Activated naive CD4-positive, alpha-beta T cell treated with anti-CD3 and anti-CD28 coated beads, Interleukin-2, amount 10 ng/mL, durations not matched to agents 7 days and 5 days (primary cell): ENCODE measurements at regions not wholly inside any gene's neighbourhood (a gene's known extent, or its start where the extent isn't known, plus 50 kb on each side); places are given as distances from the start of the nearest gene placed in this dataset.

ENCODE experiments used
- CTCF ChIA-PET: fragments of 350-600 bp; sonication (Branson Sonifier 250); formaldehyde crosslinking; loops from one replicate; lab custom pipeline; 2021; ENCODE audit warnings: antibody characterized with exemption; lab: Charles Lee
- DNase-seq: peaks from one replicate; pipeline ENCODE4 v3.0.0-alpha.2; 2020
- H3K27ac Mint-ChIP-seq: one replicate; pipeline ENCODE4 v1.8.0; 2021; ENCODE audit warnings: mild to moderate bottlenecking, moderate library complexity, mixed read lengths
- H3K27me3 Mint-ChIP-seq: one replicate; pipeline ENCODE4 v1.8.0; 2021; ENCODE audit warnings: mild to moderate bottlenecking, mixed read lengths
- H3K36me3 Mint-ChIP-seq: one replicate; pipeline ENCODE4 v1.8.0; 2021; ENCODE audit warnings: mixed read lengths
- H3K4me1 Mint-ChIP-seq: one replicate; pipeline ENCODE4 v1.8.0; 2021; ENCODE audit warnings: mixed read lengths
- H3K4me3 Mint-ChIP-seq: one replicate; pipeline ENCODE4 v1.8.0; 2021; ENCODE audit warnings: mild to moderate bottlenecking, moderate library complexity, mixed read lengths
- H3K9me3 Mint-ChIP-seq: one replicate; pipeline ENCODE4 v1.8.0; 2021; ENCODE audit warnings: mixed read lengths

DNA sequence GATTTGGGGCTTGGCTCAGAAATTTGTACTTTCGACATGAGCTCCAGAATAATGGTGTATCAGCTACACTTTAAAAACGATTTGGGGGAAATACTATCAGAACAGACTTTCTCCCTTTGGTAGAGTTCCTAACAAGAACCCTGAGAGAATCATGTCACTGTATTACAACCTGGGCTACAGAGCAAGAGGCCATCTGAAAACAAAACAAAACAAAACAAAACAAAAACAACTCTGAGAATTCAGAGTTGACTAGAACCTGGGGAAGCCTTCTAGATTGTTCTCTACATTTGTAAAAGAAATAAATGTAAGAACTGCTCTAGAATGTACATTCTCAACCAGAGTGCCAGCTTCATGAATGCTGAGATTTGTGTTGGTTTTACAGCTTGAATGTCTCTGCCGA, 262.6 kb upstream of the SEMA3D start:
- Mint-ChIP-seq H3K27me3 (no peaks in the 10 kb centered on the region), H3K27ac (no peak overlapping the region), H3K4me1 (no peaks in the 10 kb centered on the region), H3K36me3 (no peaks in the 10 kb centered on the region), H3K9me3 (no peaks in the 10 kb centered on the region), H3K4me3 (no peak overlapping the region)
- CTCF ChIA-PET: no interaction called here
- DNase-seq: no peak

DNA sequence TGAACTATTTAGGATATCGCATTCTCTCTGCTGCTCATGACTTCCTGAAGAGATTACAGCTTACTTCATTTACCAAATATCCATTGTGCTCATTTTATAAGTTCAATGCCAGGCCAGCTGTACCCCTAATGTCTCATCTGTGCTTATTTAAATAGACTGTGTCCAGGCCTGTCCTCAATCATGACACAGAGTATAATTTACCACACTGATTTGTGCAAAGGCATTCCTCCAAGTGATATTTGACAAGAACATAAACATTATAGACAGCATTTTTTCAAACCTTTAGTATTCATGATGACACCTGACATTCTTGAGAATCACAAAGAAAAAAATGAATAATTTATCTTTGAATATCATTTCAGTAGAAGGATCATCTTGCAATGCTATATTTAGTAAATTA, 260.1 kb upstream of the SEMA3D start:
- no peaks in the 10 kb centered on the region for H3K36me3 Mint-ChIP-seq

DNA sequence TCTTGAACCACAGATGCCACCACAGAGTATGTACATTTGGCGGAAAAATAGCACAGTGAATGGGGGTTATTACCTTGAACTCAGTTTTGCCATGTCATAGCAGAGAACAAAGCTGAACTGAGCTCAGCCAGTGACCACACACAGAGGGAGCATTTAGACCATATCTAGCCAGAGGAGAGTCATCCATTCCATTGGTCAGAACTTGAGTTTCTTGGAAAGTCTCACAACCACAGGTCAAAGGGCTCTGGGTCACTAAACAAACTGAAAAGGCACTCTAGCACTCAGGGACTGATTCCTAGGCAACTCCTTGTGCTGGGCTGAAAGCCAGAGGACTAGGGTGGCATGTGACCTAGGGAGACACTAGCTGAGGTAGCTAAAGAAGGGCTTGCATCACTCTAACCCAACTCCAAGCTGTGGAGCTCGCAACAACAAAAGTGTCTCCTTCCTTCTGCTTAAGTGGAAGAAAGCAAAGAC, 239.7 kb upstream of the SEMA3D start:
- H3K36me3 Mint-ChIP-seq: no peaks in the 10 kb centered on the region
- H3K4me1 Mint-ChIP-seq: no peaks in the 10 kb centered on the region
- CTCF ChIA-PET: no interaction called here
- H3K4me3 Mint-ChIP-seq: no peak overlapping the region
- H3K27me3 Mint-ChIP-seq: no peaks in the 10 kb centered on the region
- H3K27ac Mint-ChIP-seq: no peak overlapping the region
- DNase-seq: no peak
- H3K9me3 Mint-ChIP-seq: no peaks in the 10 kb centered on the region

More for the DNA sequence above, 260.1 kb upstream of the SEMA3D start:
- Mint-ChIP-seq H3K9me3 (no peaks in the 10 kb centered on the region), H3K27ac (no peak overlapping the region), H3K27me3 (no peaks in the 10 kb centered on the region), H3K4me3 (no peak overlapping the region), H3K4me1 (no peaks in the 10 kb centered on the region)
- CTCF ChIA-PET: no interaction called here
- no peak for DNase-seq

DNA sequence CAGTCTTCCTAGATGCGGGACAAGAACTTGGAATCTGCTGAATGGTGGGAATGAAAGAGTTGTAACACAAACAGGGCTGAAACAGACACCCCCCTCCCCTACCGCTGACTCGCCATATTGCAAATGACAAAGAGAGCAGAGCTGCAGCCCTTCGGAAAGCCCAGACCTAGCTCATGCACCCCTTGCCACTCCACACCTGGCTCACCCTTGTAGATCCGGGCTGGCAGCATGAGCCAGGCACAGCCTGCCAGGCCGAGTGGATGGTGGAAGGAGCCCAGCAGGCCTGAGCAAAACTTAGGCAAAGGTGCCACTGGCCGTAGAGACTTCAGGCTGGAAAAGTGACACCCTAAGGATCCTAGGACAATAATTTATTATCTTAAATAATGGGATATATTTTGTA, 237.4 kb upstream of the SEMA3D start:
- Mint-ChIP-seq H3K27me3 (no peaks in the 10 kb centered on the region), H3K27ac (no peak overlapping the region), H3K4me3 (no peak overlapping the region), H3K36me3 (no peaks in the 10 kb centered on the region), H3K4me1 (no peaks in the 10 kb centered on the region), H3K9me3 (no peaks in the 10 kb centered on the region)
- no peak for DNase-seq
- CTCF ChIA-PET: no interaction called here

DNA sequence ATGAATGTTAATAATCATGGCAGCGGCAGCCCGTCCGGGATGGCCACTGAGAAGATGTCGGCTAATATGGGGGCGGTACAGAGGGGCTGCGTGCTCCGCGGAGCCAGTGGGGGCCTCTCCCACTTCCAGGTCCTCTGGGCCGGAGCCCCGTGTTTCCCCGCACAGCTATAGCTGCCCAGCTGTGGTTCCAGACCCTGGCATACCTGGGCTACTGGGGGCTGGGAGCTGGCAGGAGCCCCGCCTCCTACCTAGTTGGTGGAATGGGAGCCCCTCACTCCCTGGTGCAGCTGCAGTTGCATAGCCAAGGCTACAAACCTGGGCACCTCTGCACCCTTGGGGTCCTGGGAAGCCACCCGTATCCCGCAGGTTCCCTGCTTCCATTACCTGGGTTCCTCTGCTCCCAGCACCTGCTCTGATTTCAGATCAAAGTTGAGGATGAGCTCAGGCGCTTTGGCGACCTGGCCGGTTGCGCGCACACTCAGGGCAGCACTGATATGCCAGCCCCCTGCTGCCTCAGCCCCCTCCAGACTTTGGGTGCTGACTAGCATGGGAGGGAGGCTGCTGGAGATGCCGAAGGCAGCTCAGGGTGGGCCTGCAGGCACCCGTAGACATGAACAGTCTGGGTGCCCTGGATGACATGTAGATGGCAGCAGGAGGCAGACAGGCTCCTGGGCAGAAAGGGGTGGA, 236.5 kb upstream of the SEMA3D start:
- CTCF ChIA-PET: no interaction called here
- Mint-ChIP-seq H3K4me1 (no peaks in the 10 kb centered on the region), H3K36me3 (no peaks in the 10 kb centered on the region), H3K9me3 (no peaks in the 10 kb centered on the region), H3K27ac (no peak overlapping the region), H3K27me3 (no peaks in the 10 kb centered on the region), H3K4me3 (no peak overlapping the region)
- DNase-seq: no peak

DNA sequence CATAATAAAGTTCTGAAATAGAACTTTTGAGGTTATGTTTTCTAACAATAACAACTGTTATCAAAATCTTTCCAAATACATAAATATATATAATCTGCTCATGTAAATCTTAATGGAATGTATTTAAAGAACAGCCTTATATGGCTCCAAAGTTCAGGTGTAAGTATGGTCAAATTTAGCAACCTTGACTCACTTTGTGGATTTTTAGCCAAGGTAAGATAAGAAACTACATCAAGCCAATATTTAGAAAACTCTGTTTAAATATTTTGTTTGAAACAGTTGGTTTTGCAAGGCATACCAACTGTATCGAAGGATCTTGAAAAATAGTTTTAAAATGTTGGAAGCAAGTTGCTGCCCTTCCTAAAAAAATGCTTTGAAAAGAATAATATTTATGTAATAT, 228.9 kb upstream of the SEMA3D start:
- Mint-ChIP-seq H3K9me3 (no peaks in the 10 kb centered on the region), H3K36me3 (no peaks in the 10 kb centered on the region), H3K4me3 (no peak overlapping the region), H3K27ac (no peak overlapping the region), H3K4me1 (no peaks in the 10 kb centered on the region), H3K27me3 (no peaks in the 10 kb centered on the region)
- CTCF ChIA-PET: no interaction called here
- no peak for DNase-seq

DNA sequence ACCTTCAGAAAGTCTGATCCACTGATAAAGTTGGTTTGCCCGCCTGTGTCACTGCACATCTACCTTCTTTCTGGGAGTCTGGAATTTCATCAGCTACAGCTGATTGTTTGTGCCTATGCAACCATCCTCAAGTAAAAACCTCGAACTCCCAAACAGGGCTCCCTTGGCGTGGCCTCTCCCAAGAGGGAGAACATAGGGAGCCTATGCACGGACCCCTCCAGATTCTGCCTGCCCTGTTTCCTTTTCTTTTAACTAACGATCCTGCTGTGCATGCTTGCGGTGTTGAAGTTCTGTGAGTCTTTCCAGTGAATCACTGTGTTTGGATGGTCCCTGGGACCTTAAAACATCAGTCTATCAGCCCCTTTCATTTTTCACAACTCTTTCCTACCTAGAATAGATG, 226.9 kb upstream of the SEMA3D start:
- H3K4me3 Mint-ChIP-seq: no peak overlapping the region
- H3K27me3 Mint-ChIP-seq: no peaks in the 10 kb centered on the region
- CTCF ChIA-PET: no interaction called here
- DNase-seq: no peak
- no peaks in the 10 kb centered on the region for H3K36me3 Mint-ChIP-seq
- H3K4me1 Mint-ChIP-seq: no peaks in the 10 kb centered on the region
- H3K9me3 Mint-ChIP-seq: no peaks in the 10 kb centered on the region
- no peak overlapping the region for H3K27ac Mint-ChIP-seq

DNA sequence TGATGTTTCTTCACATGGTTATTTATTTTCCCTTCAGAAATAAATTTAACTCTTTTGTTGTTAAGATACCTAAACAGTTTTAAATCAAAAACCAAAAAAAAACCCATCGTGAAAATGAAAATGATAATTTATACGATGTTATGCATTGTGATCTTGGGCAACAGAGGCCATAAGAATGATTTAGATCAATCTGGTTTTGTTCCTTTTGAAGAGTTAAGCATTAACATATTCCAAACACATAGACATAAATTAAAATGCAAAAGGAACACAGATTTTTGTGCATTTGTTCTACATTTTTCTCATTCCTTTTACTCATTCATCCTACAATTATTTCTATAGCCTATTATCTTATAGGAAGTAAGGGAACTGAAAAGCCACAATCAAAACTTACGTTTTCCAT, 226.1 kb upstream of the SEMA3D start:
- CTCF ChIA-PET: no interaction called here
- Mint-ChIP-seq H3K4me3 (no peak overlapping the region), H3K27me3 (no peaks in the 10 kb centered on the region), H3K9me3 (no peaks in the 10 kb centered on the region), H3K4me1 (no peaks in the 10 kb centered on the region), H3K36me3 (no peaks in the 10 kb centered on the region), H3K27ac (no peak overlapping the region)
- no peak for DNase-seq

DNA sequence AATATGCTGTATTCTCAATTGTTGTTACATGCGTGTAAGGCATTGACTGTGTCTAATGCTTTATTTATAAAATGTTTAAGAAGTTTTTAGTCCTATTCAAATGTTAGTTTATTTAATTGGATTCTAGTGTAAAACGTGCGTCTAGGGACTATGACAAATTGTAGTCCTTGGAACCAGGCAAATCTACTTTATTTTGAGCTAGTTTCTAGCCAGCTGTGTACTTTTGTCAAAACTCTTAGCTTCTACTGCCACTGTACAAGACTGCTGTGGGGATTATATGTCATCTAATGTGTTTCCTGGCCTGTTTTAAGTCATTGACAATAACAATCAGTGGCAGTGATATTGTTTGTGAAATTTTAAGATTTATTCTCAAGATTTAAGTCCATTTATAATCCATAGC, 220.5 kb upstream of the SEMA3D start:
- Mint-ChIP-seq H3K4me3 (no peak overlapping the region), H3K4me1 (no peaks in the 10 kb centered on the region), H3K9me3 (no peaks in the 10 kb centered on the region), H3K27me3 (no peaks in the 10 kb centered on the region), H3K27ac (no peak overlapping the region), H3K36me3 (no peaks in the 10 kb centered on the region)
- CTCF ChIA-PET: no interaction called here
- no peak for DNase-seq

DNA sequence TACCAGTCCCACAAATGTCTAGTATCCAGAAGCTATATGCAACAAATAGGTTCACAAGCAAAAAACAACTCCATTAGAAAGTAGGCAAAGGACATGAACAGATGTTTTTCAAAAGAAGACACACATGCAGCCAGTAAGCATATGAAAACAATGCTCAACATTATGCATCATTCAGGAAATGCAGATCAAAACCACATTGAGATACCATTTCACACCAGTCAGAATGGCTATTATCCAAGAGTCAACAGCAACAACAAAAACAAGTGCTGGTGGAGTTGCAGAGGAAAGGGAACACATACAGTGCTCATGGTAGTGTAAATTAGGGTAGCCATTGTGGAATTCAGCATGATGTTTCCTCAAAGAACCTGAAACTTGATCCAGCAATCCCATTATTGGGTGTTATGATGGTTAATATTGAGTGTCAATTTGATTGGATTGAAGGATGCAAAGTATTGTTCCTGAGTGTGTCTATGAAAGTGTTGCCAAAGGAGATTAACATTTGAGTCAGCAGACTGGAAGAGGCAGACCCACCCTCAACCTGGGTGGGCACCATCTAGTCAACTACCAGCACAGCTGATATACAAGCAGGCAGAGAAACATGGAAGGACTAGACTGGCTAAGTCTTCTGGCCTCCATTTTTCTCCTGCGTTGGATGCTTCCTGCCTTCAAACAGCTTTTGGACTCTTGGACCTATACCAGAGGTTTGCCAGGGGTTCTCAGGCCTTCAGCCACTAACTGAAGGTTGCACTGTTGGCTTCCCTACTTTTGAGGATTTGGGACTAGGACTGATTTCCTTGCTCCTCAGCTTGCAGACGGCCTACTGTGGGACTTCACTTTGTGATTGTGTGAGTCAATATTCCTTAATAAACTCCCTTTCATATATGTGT, 218.4 kb upstream of the SEMA3D start:
- no peak for DNase-seq
- Mint-ChIP-seq H3K27me3 (no peaks in the 10 kb centered on the region), H3K27ac (no peak overlapping the region), H3K36me3 (no peaks in the 10 kb centered on the region), H3K9me3 (no peaks in the 10 kb centered on the region), H3K4me3 (no peak overlapping the region), H3K4me1 (no peaks in the 10 kb centered on the region)
- CTCF ChIA-PET: no interaction called here

DNA sequence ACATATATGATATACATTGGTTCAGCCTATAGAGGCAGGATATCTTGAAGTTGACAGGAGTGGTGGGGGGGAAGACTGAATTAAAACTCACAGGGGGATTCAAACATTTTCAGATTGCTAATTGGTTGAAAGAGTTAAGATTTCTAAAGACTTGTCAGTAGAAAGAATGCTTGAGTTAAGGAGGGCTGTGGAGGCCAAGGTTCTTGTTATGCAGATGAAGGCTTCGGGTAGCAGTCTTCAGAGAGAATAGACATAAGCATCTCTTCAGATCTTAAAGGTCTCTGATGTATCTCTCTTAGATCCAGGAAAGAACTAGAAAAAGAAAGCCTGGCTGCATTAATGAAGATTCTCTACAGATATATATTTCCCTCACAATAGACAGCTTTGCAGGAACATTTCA, 209.8 kb upstream of the SEMA3D start:
- DNase-seq: no peak
- no peak overlapping the region for H3K27ac Mint-ChIP-seq
- H3K36me3 Mint-ChIP-seq: no peaks in the 10 kb centered on the region
- no peaks in the 10 kb centered on the region for H3K4me1 Mint-ChIP-seq
- no peaks in the 10 kb centered on the region for H3K9me3 Mint-ChIP-seq
- H3K4me3 Mint-ChIP-seq: no peak overlapping the region
- H3K27me3 Mint-ChIP-seq: no peaks in the 10 kb centered on the region
- CTCF ChIA-PET: no interaction called here

DNA sequence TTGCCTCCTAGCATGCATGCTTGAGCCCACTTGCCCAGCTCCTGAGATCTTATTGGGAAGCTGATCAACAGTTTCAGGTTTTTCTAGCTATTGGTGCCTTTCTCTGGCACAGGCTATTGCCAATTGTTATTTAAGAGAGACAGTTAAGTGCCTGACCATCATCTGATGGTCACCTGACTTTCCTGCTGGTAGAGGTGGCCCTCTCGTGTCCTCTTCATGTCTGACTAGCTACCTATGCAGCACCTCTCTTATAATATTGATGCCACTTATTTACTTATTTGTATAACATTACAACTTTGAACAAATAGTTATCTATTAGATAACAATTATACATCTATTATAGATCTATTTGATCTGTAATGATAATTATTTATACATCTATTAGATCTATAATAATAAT, 205.9 kb upstream of the SEMA3D start:
- no peak overlapping the region for H3K4me3 Mint-ChIP-seq
- no peaks in the 10 kb centered on the region for H3K9me3 Mint-ChIP-seq
- no peaks in the 10 kb centered on the region for H3K27me3 Mint-ChIP-seq
- CTCF ChIA-PET: no interaction called here
- no peak for DNase-seq
- no peaks in the 10 kb centered on the region for H3K4me1 Mint-ChIP-seq
- H3K36me3 Mint-ChIP-seq: no peaks in the 10 kb centered on the region
- no peak overlapping the region for H3K27ac Mint-ChIP-seq

DNA sequence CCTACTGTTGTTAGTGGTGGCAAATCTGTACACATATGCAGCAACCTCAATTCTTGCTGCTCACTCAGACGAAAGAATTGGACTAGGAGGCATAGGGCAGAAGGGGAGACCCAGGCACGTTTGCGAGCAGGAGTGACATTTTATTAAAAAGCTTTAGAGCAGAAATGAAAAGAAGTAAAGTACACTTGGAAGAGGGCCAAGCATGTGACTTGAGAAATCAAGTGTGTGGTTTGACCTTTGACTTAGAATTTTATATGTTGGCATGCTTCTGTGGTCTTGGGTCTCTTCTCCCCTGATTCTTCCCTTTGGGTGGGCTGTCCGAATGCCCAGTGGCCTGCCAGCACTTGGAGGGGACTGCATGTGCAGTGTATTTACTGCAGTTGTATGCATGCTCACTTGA, 205.5 kb upstream of the SEMA3D start:
- DNase-seq: no peak
- H3K9me3 Mint-ChIP-seq: no peaks in the 10 kb centered on the region
- H3K27ac Mint-ChIP-seq: no peak overlapping the region
- no peak overlapping the region for H3K4me3 Mint-ChIP-seq
- CTCF ChIA-PET: no interaction called here
- no peaks in the 10 kb centered on the region for H3K27me3 Mint-ChIP-seq
- no peaks in the 10 kb centered on the region for H3K4me1 Mint-ChIP-seq
- no peaks in the 10 kb centered on the region for H3K36me3 Mint-ChIP-seq

DNA sequence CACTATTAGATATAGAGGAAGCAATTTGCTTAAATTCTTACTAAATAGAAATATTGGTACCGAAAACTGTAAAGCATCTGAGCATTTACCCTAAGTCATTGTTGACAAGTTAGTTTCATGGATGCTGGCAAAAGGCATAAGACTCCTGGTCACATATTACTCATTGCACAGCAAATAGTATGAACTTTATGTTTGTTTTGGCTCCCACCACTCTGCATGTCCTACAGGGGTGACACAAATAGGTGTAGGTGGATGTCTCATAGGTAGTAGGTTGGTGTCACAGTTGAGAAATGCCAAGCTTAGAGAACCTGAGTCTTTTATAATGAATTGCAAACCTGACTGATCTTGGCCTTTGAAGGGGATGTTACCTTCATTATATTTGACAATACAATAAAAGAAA, 199.6 kb upstream of the SEMA3D start:
- Mint-ChIP-seq H3K36me3 (no peaks in the 10 kb centered on the region), H3K27ac (no peak overlapping the region), H3K9me3 (no peaks in the 10 kb centered on the region), H3K4me1 (no peaks in the 10 kb centered on the region), H3K4me3 (no peak overlapping the region), H3K27me3 (no peaks in the 10 kb centered on the region)
- DNase-seq: no peak
- CTCF ChIA-PET: no interaction called here

DNA sequence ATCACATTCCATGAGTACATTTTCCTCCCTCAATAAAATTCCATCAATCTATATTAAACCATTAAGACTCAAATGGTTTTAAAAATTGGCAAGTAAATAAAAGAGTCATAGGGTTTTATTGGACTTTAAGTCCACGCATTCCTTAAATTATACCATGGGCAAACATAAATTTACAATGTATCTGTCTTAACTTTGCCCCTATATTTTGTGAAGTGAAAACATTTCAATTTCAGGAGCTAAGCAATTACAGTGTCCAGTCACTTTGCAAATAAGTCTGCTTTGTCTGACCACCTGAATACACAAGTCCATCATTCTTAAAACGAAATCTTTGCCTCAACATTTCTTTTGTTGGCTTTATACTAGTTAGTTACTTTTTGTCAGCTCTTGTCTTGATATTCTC, 197.5 kb upstream of the SEMA3D start:
- DNase-seq: no peak
- Mint-ChIP-seq H3K27ac (no peak overlapping the region), H3K9me3 (no peaks in the 10 kb centered on the region), H3K27me3 (no peaks in the 10 kb centered on the region), H3K4me3 (no peak overlapping the region), H3K4me1 (no peaks in the 10 kb centered on the region), H3K36me3 (no peaks in the 10 kb centered on the region)
- CTCF ChIA-PET: no interaction called here
